ENCODE measurements at regions not wholly inside any gene's neighbourhood (a gene's known extent, or its start where the extent isn't known, plus 50 kb on each side); places are given as distances from the start of the nearest gene placed in this dataset.

DNA sequence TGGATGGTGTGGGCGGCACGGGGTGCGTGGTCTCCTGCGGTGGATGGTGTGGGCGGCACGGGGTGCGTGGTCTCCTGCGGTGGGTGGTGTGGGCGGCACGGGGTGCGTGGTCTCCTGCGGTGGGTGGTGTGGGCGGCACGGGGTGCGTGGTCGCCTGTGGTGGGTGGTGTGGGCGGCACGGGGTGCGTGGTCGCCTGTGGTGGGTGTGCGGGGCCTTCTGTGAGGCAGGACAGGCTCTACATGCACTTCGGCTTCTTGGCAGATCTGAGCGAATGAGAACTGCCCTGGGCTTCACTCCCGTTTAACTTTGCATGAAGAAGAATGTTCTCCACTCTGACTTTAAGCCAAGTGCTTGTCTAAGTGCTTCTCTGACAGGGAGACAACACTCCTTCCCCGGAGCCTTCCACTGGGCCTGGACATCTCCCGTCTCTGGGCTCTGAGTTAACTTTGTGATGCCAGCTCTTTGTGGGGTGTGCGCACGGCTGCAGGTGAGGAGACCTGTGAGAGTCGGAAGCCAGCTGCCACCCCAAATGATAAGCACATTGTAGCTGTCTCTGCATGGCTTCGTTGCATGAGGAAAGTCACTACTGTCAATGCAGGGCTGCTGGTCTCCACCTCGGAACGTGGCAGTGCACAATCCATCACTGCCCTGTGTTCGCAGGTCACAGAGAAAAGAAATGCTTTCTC lies 244.8 kb downstream of the DLL1 start:
- BruUV-seq (replicated peaks): no TSS peak
- TF ChIP-seq CTCF (IDR thresholded peaks at IDR 0.05; ENCODE audit: unreplicated experiment): no peak
- H3K4me1 Mint-ChIP-seq (ENCODE audit: low read depth, unreplicated experiment): no peaks in the 10 kb centered on the region
- no peaks in the 10 kb centered on the region for H3K36me3 Mint-ChIP-seq (ENCODE audit: insufficient read depth, unreplicated experiment)
- no peak for DNase-seq
- CTCF ChIA-PET: no interaction called here
- no peak overlapping the region for H3K4me3 Mint-ChIP-seq (ENCODE audit: low read depth, unreplicated experiment)
- peaks cover 48% of the 10 kb centered on the region for H3K27me3 Mint-ChIP-seq (ENCODE audit: unreplicated experiment)
- no peak overlapping the region for H3K27ac Mint-ChIP-seq (ENCODE audit: unreplicated experiment)
- intact Hi-C loops (cut with micrococcal nuclease; ENCODE audit: unreplicated experiment): no loop called here
- H3K9me3 Mint-ChIP-seq (ENCODE audit: low read depth, unreplicated experiment): peaks cover 2% of the 10 kb centered on the region

DNA sequence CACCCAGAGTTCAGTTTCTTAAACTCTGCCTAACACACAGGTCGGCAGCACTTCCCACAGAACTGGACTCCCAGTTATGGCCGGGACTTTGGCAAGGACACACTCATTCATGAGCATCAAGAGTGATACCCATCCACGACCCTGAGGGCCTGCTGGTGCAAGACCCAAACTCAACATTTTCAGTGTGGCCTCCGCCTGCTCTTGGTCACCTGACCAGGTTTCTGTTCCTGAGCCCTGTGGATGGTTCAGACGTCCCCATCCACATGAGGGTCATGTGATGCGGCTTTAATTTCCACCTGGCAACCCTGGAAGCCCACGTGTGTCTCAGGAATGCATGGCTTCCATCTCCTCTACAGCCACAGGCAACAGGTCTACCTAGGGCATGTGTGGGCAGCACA lies 245.3 kb downstream of the DLL1 start:
- no peak for TF ChIP-seq CTCF (IDR thresholded peaks at IDR 0.05; ENCODE audit: unreplicated experiment)
- intact Hi-C loops (cut with micrococcal nuclease; ENCODE audit: unreplicated experiment): no loop called here
- no peak overlapping the region for H3K4me3 Mint-ChIP-seq (ENCODE audit: low read depth, unreplicated experiment)
- no peaks in the 10 kb centered on the region for H3K36me3 Mint-ChIP-seq (ENCODE audit: insufficient read depth, unreplicated experiment)
- H3K27ac Mint-ChIP-seq (ENCODE audit: unreplicated experiment): no peak overlapping the region
- no TSS peak for BruUV-seq (replicated peaks)
- DNase-seq: no peak
- H3K4me1 Mint-ChIP-seq (ENCODE audit: low read depth, unreplicated experiment): no peaks in the 10 kb centered on the region
- peaks cover 53% of the 10 kb centered on the region for H3K27me3 Mint-ChIP-seq (ENCODE audit: unreplicated experiment)
- H3K9me3 Mint-ChIP-seq (ENCODE audit: low read depth, unreplicated experiment): peaks cover 2% of the 10 kb centered on the region
- CTCF ChIA-PET: no interaction called here

DNA sequence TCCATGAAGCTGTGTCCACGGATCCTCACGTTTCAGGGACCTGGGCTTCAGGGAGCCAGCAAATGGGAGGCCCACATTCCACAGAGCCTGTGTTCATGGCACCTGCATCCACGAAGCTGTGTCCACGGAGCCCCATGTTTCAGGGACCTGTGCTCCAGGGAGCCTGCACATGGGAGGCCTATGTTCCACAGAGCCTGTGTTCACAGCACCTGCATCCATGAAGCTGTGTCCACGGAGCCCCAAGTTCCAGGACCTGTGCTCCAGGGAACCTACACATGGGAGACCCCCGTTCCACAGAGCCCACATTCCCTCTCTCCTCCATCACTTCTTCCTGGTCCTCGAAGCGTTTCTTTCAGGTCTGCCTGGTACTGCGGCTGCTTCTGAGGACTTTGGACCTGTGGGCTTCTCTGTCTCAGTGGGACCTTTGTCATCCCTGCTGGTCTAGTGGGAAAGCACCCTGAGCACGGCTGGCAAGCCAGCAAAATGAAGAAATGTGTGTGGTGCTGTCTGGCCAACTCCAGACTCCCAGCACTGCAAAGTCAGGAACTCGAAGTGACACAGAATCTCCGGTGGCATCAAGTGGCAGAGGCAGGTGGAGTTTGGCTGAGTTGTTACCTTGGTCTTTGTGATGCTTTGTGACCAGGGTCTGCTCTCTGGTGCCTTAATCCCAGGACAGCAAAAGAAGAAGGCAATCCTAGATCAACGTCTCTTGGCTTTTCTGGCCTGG lies 245.9 kb downstream of the DLL1 start:
- Mint-ChIP-seq H3K9me3 (ENCODE audit: low read depth, unreplicated experiment) (peaks cover 2% of the 10 kb centered on the region), H3K27me3 (ENCODE audit: unreplicated experiment) (peaks cover 58% of the 10 kb centered on the region), H3K36me3 (ENCODE audit: insufficient read depth, unreplicated experiment) (no peaks in the 10 kb centered on the region), H3K4me3 (ENCODE audit: low read depth, unreplicated experiment) (no peak overlapping the region), H3K27ac (ENCODE audit: unreplicated experiment) (no peak overlapping the region), H3K4me1 (ENCODE audit: low read depth, unreplicated experiment) (no peaks in the 10 kb centered on the region)
- no peak for TF ChIP-seq CTCF (IDR thresholded peaks at IDR 0.05; ENCODE audit: unreplicated experiment)
- no peak for DNase-seq
- CTCF ChIA-PET: no interaction called here
- intact Hi-C loops (cut with micrococcal nuclease; ENCODE audit: unreplicated experiment): no loop called here
- BruUV-seq (replicated peaks): no TSS peak

DNA sequence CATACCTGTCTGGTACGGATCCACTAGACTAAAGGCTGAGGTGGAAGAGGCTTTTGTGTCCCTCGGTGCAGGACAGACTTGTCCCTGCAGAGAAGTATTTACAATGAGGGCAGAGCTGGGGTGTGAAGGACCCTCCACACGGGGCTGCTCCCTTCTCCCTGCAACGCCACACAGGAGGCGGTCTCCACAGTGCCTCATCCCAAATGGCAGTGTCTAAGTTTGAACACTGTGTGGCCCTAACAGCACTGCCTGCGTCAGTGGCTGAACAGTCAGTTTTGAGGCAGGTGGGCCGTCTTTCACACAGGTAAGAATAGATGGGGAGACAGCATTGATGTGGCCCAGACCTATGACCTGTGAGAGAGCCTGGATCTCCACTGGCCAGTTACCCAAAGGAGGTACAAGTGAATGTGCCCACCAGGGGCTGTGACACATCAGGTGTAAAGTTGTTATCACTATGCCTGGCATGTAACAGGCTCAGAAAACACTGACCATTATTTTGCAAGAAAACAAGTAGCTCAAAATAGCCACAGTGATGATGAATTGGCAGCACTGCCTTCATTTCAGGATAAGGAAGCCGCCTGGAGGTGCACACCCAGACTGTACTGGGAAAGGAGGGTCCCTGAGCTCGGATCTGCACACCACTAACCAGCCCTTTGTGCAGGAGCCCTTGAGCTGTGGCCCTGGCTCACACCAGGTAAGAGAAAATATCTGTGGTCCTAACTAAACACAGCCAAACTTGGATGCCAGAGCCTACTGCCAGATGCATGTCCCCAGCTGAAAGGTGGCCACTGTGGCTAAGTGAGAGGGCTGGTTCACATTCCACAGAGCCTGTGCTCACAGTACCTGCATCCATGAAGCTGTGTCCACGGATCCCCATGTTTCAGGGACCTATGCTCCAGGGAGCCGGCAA lies 246.7 kb downstream of the DLL1 start:
- TF ChIP-seq CTCF (IDR thresholded peaks at IDR 0.05; ENCODE audit: unreplicated experiment): no peak
- intact Hi-C loops (cut with micrococcal nuclease; ENCODE audit: unreplicated experiment): no loop called here
- Mint-ChIP-seq H3K27ac (ENCODE audit: unreplicated experiment) (no peak overlapping the region), H3K9me3 (ENCODE audit: low read depth, unreplicated experiment) (peaks cover 2% of the 10 kb centered on the region), H3K27me3 (ENCODE audit: unreplicated experiment) (peaks cover 49% of the 10 kb centered on the region), H3K4me3 (ENCODE audit: low read depth, unreplicated experiment) (no peak overlapping the region), H3K36me3 (ENCODE audit: insufficient read depth, unreplicated experiment) (no peaks in the 10 kb centered on the region), H3K4me1 (ENCODE audit: low read depth, unreplicated experiment) (no peaks in the 10 kb centered on the region)
- BruUV-seq (replicated peaks): no TSS peak
- CTCF ChIA-PET: no interaction called here
- no peak for DNase-seq
